ENCODE measurements at regions not wholly inside any gene's neighbourhood (a gene's known extent, or its start where the extent isn't known, plus 50 kb on each side); places are given as distances from the start of the nearest gene placed in this dataset.
"Not testable (repeated sequence)": the region's sequence is repeated elsewhere in the genome, so short reads cannot be mapped to it uniquely, and the experiment has no call there.

- DNase-seq: no peak
Measured at GRCh38 chr11:36736103-36736502, 138.1 kb upstream of the RAG2 start.

DNA sequence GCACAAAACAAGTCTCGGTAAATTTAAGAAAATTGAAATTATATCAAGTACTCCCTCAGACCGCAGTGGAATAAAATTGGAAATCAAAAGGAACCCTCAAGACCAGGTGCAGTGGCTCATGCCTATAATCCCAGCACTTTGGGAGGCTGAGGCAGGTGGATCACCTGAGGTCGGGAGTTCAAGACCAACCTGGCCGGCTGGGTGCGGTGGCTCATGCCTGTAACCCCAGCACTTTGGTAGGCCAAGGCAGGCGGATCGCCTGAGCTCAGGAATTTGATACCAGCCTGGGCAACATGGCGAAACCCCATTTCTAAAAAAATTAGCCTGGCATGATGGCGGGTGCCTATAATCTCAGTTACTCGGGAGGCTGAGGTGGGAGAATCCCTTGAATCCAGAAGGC lies 135.7 kb upstream of the RAG2 start:
- not testable (repeated sequence) for DNase-seq

DNA sequence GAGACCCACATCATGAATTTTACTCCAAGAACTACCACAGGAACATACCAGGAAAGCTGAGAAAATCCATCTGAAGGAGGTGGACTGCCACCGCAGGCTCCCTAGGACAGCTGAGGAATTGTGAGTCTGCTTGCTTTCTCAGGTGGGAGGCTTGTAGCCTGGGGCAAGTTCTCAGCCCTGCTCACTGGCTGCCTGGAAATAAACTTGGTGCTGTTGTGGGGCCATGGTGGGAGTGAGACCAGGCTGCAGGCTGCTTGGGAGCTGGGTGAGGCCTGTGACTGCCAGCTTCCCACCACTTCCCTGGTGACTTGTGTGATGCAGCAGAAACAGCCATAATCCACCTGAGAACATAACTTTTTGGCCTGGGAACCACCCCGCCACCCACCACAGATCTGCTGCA lies 132.7 kb upstream of the RAG2 start:
- DNase-seq: no peak

GRCh38 chr11:36729825-36730224 lies 131.8 kb upstream of the RAG2 start:
- DNase-seq: no peak

- no peak for DNase-seq
Measured at GRCh38 chr11:36726420-36726819, 128.4 kb upstream of the RAG2 start.

- DNase-seq: no peak
Measured at GRCh38 chr11:36724742-36725385, 126.8 kb upstream of the RAG2 start.

DNA sequence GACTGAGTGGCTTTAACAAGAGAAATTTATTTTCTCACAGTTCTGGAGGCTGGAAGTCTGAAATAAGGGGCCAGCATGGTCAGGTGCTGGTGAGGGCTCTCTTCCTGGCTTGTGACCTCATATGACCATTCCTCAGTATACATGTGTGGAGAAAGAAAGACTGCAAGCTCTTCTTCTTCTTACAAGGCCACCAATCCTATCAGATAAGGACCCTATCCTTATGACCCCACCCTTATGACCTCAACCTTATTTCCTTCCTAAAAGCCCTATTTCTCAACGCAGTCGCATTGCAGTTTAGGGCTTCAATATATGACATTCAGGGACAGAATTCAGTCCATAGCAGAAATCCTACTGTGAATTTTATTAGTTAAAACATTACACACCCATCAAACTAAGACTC lies 124.4 kb upstream of the RAG2 start:
- no peak for DNase-seq

- DNase-seq: no peak
Measured at GRCh38 chr11:36719358-36720107, 121.5 kb upstream of the RAG2 start.

GRCh38 chr11:36718451-36718850 lies 120.4 kb upstream of the RAG2 start:
- no peak for DNase-seq

DNA sequence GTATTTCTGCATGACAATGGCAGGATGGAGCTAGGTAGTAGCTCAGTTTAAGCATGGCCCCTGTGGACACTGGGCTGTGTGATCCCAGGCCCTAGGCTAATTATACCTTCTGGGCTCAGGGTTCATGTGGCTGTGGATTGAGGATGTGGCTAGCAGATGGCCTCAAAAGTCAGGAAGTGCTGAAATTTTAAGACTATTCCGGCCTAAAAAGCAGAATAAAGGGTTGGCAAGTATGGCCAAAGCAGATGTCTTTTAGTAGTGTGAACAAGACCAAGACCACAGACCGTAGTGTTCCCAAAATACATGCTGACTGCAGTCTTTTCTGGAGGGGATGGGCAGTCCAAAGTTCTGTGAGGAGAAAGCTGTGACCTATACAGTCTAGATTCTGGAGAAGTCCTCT lies 115.7 kb upstream of the RAG2 start:
- no peak for DNase-seq

DNA sequence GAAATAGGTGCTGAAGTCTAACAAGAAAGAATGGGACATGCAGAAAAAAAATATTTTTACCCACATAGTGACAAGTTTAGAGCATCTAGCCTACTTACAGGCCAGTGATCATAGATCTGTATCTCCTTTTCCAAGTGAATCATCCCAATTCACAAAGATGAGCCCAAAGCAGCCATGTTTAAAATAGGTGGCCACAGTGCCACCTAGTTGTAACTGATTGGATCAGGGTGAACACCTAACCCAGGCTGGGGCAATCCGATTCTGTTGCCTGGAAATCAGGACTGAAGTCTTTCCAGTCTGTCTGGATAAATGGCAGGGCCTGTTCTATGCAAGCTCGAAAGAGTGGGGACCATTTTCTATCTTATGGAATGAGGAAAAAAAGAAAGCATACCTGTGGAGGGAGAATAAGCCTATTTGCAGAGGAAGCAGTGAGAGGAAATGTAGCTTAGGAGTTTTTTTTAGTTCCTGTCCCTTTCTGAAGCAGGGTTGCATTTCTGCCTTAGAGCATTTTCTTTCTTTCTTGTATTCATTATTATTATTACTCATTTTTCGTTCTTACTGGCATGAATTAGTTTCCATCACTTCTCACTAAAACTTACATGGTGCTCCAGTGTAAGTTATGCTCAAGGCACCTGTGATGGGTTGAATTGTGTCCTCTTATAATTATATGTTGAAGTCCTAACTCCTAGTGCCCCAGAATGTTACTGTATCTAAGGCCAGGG lies 113.2 kb upstream of the RAG2 start:
- no peak for DNase-seq
